Aorta (tissue), 5 donors: ENCODE measurements at regions not wholly inside any gene's neighbourhood (a gene's known extent, or its start where the extent isn't known, plus 50 kb on each side); places are given as distances from the start of the nearest gene placed in this dataset.

Experiments
- ATAC-seq: fragments of 200-7000 bp; cut with Tn5 transposase; one replicate; pipeline ENCODE4 v1.9.1; 2022; ENCODE audit warnings: moderate library complexity; ENCODE audit not compliant: low FRiP score
- DNase-seq, 2 donors: peaks; one replicate each; pipeline ENCODE4 v3.0.0-alpha.2; 2020
- H3K27ac ChIP-seq, 2 donors: one replicate each; pipeline ENCODE4 v1.5.1; 2013; ENCODE audit warnings: low read length in 2 of 2, mild to moderate bottlenecking in 2 of 2, moderate library complexity in 2 of 2, control low read depth in 1 of 2, inconsistent platforms in 1 of 2, low read depth in 1 of 2
- H3K27me3 ChIP-seq, 2 donors: one replicate each; pipeline ENCODE4 v1.6.1; 2013; ENCODE audit warnings: control low read depth in 1 of 2, low read length in 1 of 2, mild to moderate bottlenecking in 1 of 2, moderate library complexity in 1 of 2; ENCODE audit not compliant: insufficient read depth in 2 of 2, control insufficient read depth in 1 of 2
- H3K36me3 ChIP-seq, 2 donors: one replicate each; pipeline ENCODE4 v1.6.1; 2013; ENCODE audit warnings: control low read depth in 1 of 2, low read length in 1 of 2, mild to moderate bottlenecking in 1 of 2; ENCODE audit not compliant: insufficient read depth in 2 of 2, control insufficient read depth in 1 of 2
- H3K4me1 ChIP-seq, 2 donors: one replicate each; pipeline ENCODE4 v1.6.1; 2013; ENCODE audit warnings: low read length in 2 of 2, control low read depth in 1 of 2, mild to moderate bottlenecking in 1 of 2, moderate library complexity in 1 of 2; ENCODE audit not compliant: insufficient read depth in 2 of 2, control insufficient read depth in 1 of 2
- H3K4me3 ChIP-seq, 2 donors: one replicate each; pipeline ENCODE4 v1.5.1; 2013; ENCODE audit warnings: low read length in 2 of 2, control low read depth in 1 of 2, mild to moderate bottlenecking in 1 of 2
- H3K9me3 ChIP-seq: one replicate; pipeline ENCODE4 v1.6.1; 2013; ENCODE audit warnings: mild to moderate bottlenecking, low read length; ENCODE audit not compliant: control insufficient read depth
- WGBS, 2 donors: extraction: QIAGEN DNeasy Blood & Tissue Kit; methylation state at CpG; one replicate each; pipeline ENCODE4 v1.1.7; 2013; 5-methylcytosine and 5-hydroxymethylcytosine counted together
- intact Hi-C, 2 donors: fragments of 100-400 bp; cut with DNase I; formaldehyde crosslinking; loops; one replicate each; pipeline versions ENCODE4 v1.14.2 to v1.15.0; 2022
- donor health status: healthy with polysubstance abuse.
- donor health status: Bipolar disorder and iron deficiency.
- donor health status: DM: no; HTN: no; CAD: no.
- donor health status: DM: no; HTN: no; CAD: no.
- donor health status: DM: yes; HTN: yes; CAD: no.

GRCh38 chr5:96053063-96053735 lies 91.5 kb upstream of the ELL2 start:
- Histone ChIP-seq H3K9me3 (no peaks in the 10 kb centered on the region), H3K36me3 (no peaks in the 10 kb centered on the region), H3K4me1 (peaks cover 2 to 7% of the 10 kb centered on the region in 2 donors), H3K4me3 (no peak overlapping the region), H3K27me3 (no peaks in the 10 kb centered on the region), H3K27ac (peak overlapping the region; percentile 82 to 86)
- ATAC-seq: no peak
- intact Hi-C loops: loop anchor here in 1 of 2 donors (10.0 kb wide), 2 partner anchors 188 to 282 kb away; no protein-coding TSS in a partner anchor
- 41 to 43% methylated on average over 3 of the region's 3 CpGs for WGBS, 2 donors
- DNase-seq: no peak

DNA sequence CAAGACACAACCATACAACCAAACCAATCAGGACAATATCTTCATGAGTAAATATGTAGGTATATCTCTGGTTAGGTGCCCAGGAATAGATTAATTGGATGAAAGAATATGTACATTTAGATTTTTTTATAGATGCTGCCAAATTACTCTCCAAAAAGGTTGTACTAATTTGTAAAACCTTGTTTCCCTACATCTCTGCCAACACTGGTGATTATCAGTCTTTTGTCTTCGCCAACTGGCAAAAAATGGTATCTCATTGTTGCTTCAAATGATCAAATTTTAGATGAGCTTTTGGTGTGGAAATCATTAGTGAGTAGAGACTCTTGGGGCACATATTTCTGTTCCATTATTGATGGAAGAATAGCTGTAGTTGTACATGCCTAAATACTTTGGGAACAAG lies 90.7 kb upstream of the ELL2 start:
- 97 to 100% methylated on average over 1 of the region's 1 CpG for WGBS, 2 donors
- Histone ChIP-seq H3K4me3 (no peak overlapping the region), H3K36me3 (no peaks in the 10 kb centered on the region), H3K27ac (peak overlapping the region; percentile 82 to 86), H3K27me3 (no peaks in the 10 kb centered on the region), H3K4me1 (peaks cover 2 to 7% of the 10 kb centered on the region in 2 donors), H3K9me3 (no peaks in the 10 kb centered on the region)
- intact Hi-C loops: loop anchor here in 1 of 2 donors (10.0 kb wide), 2 partner anchors 188 to 282 kb away; no protein-coding TSS in a partner anchor
- no peak for DNase-seq
- no peak for ATAC-seq

DNA sequence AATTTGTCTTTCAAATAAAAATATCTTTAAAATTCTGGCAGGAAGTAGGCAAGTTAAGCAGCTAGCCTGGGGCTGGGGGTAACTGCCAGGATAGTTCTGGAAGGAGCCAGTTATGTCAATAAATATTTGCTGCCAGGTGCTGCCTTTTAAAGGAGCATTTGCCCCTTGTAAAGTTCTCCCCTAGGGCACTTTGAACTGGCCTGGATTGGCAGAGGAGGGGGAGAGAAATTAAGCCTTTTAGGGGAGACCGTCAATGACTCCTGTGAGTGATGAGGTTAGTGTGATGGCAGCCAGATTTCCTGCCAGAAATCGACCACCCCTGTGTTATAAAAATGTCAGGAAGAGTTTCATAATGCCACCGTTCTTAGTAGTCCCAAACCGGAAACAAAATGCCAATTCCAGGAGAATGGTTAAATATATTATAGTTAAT lies 89.8 kb upstream of the ELL2 start:
- intact Hi-C loops: loop anchor here in 1 of 2 donors (10.0 kb wide), 2 partner anchors 187 to 283 kb away; no protein-coding TSS in a partner anchor
- ATAC-seq (no peak), DNase-seq (no peak)
- H3K4me1 ChIP-seq: peaks cover 2 to 7% of the 10 kb centered on the region in 2 donors
- peak overlapping the region; percentile 7 to 86 for H3K27ac ChIP-seq
- H3K36me3 ChIP-seq: no peaks in the 10 kb centered on the region
- H3K4me3 ChIP-seq: no peak overlapping the region
- H3K9me3 ChIP-seq: no peaks in the 10 kb centered on the region
- H3K27me3 ChIP-seq: no peaks in the 10 kb centered on the region
- 16 to 29% methylated on average over 4 of the region's 4 CpGs for WGBS, 2 donors

DNA sequence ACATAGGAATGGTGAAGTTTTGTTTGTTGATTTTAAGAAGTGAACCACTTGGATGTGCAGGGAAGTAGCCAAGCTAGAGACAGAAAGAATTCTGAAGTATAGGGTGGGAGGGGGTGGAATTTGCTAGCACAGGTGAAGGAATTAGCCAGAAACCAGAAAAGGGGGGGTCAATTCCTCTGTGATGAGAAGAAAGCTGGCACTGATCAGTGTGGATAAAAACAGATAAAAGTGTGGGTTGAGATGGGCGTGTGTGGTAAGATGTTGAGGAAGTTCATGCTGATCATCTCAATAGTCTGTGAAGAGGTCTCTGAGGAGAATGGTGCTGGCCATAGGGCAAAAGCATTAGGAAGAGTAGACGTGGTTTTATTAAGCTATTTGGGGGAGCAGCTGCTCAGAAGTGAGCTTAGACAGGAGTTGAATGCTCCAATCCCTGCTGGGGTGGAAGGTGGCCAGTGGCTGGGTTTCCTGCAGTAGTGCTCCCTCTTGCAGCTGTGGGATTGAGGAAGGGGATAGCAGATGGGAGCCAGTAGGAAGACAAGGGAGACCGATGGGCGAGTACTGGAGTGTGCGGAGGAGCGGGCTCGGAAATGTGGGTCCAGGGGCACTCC lies 88.7 kb upstream of the ELL2 start:
- Histone ChIP-seq H3K9me3 (no peaks in the 10 kb centered on the region), H3K4me3 (no peak overlapping the region), H3K27ac (peak overlapping the region in 1 of 2 donors; percentile 46), H3K27me3 (no peaks in the 10 kb centered on the region), H3K4me1 (peaks cover 0 to 7% of the 10 kb centered on the region in 2 donors), H3K36me3 (no peaks in the 10 kb centered on the region)
- WGBS, 2 donors: 84 to 86% methylated on average over 7 of the region's 7 CpGs
- DNase-seq (no peak), ATAC-seq (peak; percentile 33)
- intact Hi-C loops: loop anchor here in 1 of 2 donors (10.0 kb wide), 2 partner anchors 186 to 284 kb away; no protein-coding TSS in a partner anchor

GRCh38 chr5:96049398-96050272 lies 88.0 kb upstream of the ELL2 start:
- peak overlapping the region in 1 of 2 donors; percentile 46 for H3K27ac ChIP-seq
- intact Hi-C loops: loop anchor here in 1 of 2 donors (10.0 kb wide), 2 partner anchors 185 to 285 kb away; no protein-coding TSS in a partner anchor
- H3K27me3 ChIP-seq: no peaks in the 10 kb centered on the region
- no peak overlapping the region for H3K4me3 ChIP-seq
- no peaks in the 10 kb centered on the region for H3K9me3 ChIP-seq
- H3K36me3 ChIP-seq: no peaks in the 10 kb centered on the region
- ATAC-seq (peak; percentile 25), DNase-seq (no peak)
- H3K4me1 ChIP-seq: peaks cover 0 to 4% of the 10 kb centered on the region in 2 donors
- 11 to 14% methylated on average over 3 of the region's 3 CpGs for WGBS, 2 donors

DNA sequence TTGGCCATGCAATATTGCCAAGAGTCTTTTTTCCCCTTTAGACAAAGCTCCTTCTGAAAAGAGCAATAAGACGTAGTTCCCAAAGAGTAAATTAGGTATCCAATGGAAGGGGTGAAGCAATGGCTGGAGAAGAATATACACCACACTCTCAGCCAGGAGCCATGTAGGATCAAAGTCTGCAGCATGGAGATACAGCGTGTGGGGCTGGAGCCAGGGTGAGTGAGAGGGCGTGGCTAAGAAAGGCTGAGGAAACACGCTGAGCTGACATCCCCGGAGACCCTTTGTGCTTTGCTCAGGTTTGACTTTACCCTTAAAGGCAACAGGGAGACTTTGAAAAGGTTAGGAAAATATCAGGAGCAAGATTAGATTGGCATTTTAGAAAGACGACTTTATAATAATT lies 87.1 kb upstream of the ELL2 start:
- DNase-seq (no peak), ATAC-seq (no peak)
- peaks cover 0 to 4% of the 10 kb centered on the region in 2 donors for H3K4me1 ChIP-seq
- 54 to 56% methylated on average over 6 of the region's 6 CpGs for WGBS, 2 donors
- H3K36me3 ChIP-seq: no peaks in the 10 kb centered on the region
- H3K9me3 ChIP-seq: no peaks in the 10 kb centered on the region
- intact Hi-C loops: no loop called here
- H3K4me3 ChIP-seq: no peak overlapping the region
- no peaks in the 10 kb centered on the region for H3K27me3 ChIP-seq
- no peak overlapping the region for H3K27ac ChIP-seq

- 83 to 84% methylated on average over 5 of the region's 5 CpGs for WGBS, 2 donors
- Histone ChIP-seq H3K9me3 (no peaks in the 10 kb centered on the region), H3K4me1 (peaks cover 0 to 4% of the 10 kb centered on the region in 2 donors), H3K27ac (no peak overlapping the region), H3K36me3 (no peaks in the 10 kb centered on the region), H3K4me3 (no peak overlapping the region), H3K27me3 (no peaks in the 10 kb centered on the region)
- DNase-seq: no peak
- intact Hi-C loops: no loop called here
- ATAC-seq: no peak
Measured at GRCh38 chr5:96045888-96046287, 84.2 kb upstream of the ELL2 start.

- Histone ChIP-seq H3K27me3 (no peaks in the 10 kb centered on the region), H3K36me3 (no peaks in the 10 kb centered on the region), H3K4me1 (no peaks in the 10 kb centered on the region), H3K4me3 (no peak overlapping the region), H3K9me3 (no peaks in the 10 kb centered on the region), H3K27ac (no peak overlapping the region)
- intact Hi-C loops: no loop called here
- DNase-seq: no peak
- ATAC-seq: no peak
Measured at GRCh38 chr5:96043446-96043845, 81.8 kb upstream of the ELL2 start.
